OCI-LY7 (cell line): ENCODE measurements at regions not wholly inside any gene's neighbourhood (a gene's known extent, or its start where the extent isn't known, plus 50 kb on each side); places are given as distances from the start of the nearest gene placed in this dataset.

Experiments used
- EZH2phosphoT487 ChIP-seq: fragments of 200-600 bp; sonication (generic); IDR thresholded peaks from 2 replicates; pipeline ENCODE4 v1.6.1; 2018; ENCODE audit warnings: low read depth, borderline replicate concordance, mild to moderate bottlenecking, mixed run types, antibody characterized with exemption, low read length, moderate library complexity, mixed read lengths
- TF ChIP-seq, protein P1 (sequence below): fragments of 200-600 bp; sonication (generic); conservative IDR thresholded peaks from 2 replicates; pipeline ENCODE4 v1.5.1; 2014; ENCODE audit warnings: mild to moderate bottlenecking, antibody characterized with exemption, low read length, moderate library complexity, mixed read lengths

DNA sequence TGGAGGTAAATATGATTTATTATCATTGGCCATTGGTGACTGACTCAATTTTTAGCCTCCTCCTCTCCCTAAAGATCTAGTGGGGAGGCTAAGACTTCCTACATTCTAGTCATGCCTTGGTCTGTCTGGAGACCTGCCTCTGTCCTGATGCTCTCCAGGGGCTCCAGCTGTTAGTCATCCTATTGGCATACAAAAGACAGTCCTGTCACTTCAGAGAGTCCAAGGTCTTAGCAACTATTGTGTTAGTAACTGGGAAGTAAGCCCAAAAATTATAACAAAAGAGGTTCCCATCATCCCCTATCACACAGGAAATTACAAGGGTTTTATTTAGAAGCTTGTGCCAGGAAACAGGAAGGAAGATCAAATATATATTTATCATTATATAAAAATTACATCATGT, 400.6 kb upstream of the VSTM2A start:
- TF ChIP-seq, protein P1, sequence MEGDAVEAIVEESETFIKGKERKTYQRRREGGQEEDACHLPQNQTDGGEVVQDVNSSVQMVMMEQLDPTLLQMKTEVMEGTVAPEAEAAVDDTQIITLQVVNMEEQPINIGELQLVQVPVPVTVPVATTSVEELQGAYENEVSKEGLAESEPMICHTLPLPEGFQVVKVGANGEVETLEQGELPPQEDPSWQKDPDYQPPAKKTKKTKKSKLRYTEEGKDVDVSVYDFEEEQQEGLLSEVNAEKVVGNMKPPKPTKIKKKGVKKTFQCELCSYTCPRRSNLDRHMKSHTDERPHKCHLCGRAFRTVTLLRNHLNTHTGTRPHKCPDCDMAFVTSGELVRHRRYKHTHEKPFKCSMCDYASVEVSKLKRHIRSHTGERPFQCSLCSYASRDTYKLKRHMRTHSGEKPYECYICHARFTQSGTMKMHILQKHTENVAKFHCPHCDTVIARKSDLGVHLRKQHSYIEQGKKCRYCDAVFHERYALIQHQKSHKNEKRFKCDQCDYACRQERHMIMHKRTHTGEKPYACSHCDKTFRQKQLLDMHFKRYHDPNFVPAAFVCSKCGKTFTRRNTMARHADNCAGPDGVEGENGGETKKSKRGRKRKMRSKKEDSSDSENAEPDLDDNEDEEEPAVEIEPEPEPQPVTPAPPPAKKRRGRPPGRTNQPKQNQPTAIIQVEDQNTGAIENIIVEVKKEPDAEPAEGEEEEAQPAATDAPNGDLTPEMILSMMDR = no peak
- no peak for TF ChIP-seq EZH2phosphoT487
